ENCODE measurements at regions not wholly inside any gene's neighbourhood (a gene's known extent, or its start where the extent isn't known, plus 50 kb on each side); places are given as distances from the start of the nearest gene placed in this dataset.

GRCh38 chr6:159357211-159357915, 188.2 kb downstream of the FNDC1 start:
- TF ChIP-seq, protein P1, sequence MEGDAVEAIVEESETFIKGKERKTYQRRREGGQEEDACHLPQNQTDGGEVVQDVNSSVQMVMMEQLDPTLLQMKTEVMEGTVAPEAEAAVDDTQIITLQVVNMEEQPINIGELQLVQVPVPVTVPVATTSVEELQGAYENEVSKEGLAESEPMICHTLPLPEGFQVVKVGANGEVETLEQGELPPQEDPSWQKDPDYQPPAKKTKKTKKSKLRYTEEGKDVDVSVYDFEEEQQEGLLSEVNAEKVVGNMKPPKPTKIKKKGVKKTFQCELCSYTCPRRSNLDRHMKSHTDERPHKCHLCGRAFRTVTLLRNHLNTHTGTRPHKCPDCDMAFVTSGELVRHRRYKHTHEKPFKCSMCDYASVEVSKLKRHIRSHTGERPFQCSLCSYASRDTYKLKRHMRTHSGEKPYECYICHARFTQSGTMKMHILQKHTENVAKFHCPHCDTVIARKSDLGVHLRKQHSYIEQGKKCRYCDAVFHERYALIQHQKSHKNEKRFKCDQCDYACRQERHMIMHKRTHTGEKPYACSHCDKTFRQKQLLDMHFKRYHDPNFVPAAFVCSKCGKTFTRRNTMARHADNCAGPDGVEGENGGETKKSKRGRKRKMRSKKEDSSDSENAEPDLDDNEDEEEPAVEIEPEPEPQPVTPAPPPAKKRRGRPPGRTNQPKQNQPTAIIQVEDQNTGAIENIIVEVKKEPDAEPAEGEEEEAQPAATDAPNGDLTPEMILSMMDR (conservative IDR thresholded peaks at IDR 0.05; ENCODE audit: control insufficient read depth, insufficient read depth, low read depth, low read length), result no peak
- no peak for DNase-seq (ENCODE audit: low read depth)
- no peak overlapping the region for H3K4me3 ChIP-seq (ENCODE audit: control insufficient read depth, low read depth, low read length)

- H3K4me3 ChIP-seq (ENCODE audit: control insufficient read depth, low read depth, low read length), result no peak overlapping the region
- DNase-seq (ENCODE audit: low read depth), result no peak
- TF ChIP-seq, protein P1 (conservative IDR thresholded peaks at IDR 0.05; ENCODE audit: control insufficient read depth, insufficient read depth, low read depth, low read length), result no peak
These were observed 184.0 kb downstream of the FNDC1 start for GRCh38 chr6:159353193-159353592.

DNA sequence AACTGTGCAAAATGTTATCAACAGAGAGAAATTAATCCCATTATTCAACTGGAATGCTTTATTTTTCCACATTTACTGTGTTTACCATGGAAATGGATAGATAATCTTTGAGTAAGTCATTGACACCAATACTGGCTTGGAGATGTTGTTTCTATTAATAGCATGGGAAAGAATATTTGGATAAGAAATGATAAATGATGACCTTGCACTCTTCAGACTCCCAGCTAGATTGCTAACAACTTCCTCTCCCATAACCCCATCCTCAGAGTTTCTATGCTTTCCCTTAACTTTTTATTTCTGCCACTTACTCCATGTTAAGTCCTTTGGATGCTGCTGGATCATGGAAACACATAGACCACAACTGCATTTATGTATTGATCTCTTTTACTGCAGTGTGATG, 182.5 kb downstream of the FNDC1 start:
- TF ChIP-seq, protein P1 (conservative IDR thresholded peaks at IDR 0.05; ENCODE audit: control insufficient read depth, insufficient read depth, low read depth, low read length), result no peak
- DNase-seq (ENCODE audit: low read depth), result no peak
- H3K4me3 ChIP-seq (ENCODE audit: control insufficient read depth, low read depth, low read length), result no peak overlapping the region

- no peak overlapping the region for H3K4me3 ChIP-seq (ENCODE audit: control insufficient read depth, low read depth, low read length)
These were observed 180.7 kb downstream of the FNDC1 start for GRCh38 chr6:159349915-159350314.

GRCh38 chr6:159343709-159344108, 174.5 kb downstream of the FNDC1 start:
- no peak for DNase-seq (ENCODE audit: low read depth)
- H3K4me3 ChIP-seq (ENCODE audit: control insufficient read depth, low read depth, low read length), result no peak overlapping the region
- TF ChIP-seq, protein P1 (conservative IDR thresholded peaks at IDR 0.05; ENCODE audit: control insufficient read depth, insufficient read depth, low read depth, low read length), result no peak

More at GRCh38 chr6:159349915-159350314, 180.7 kb downstream of the FNDC1 start:
- DNase-seq (ENCODE audit: low read depth), result no peak
- TF ChIP-seq, protein P1 (conservative IDR thresholded peaks at IDR 0.05; ENCODE audit: control insufficient read depth, insufficient read depth, low read depth, low read length), result no peak

DNA sequence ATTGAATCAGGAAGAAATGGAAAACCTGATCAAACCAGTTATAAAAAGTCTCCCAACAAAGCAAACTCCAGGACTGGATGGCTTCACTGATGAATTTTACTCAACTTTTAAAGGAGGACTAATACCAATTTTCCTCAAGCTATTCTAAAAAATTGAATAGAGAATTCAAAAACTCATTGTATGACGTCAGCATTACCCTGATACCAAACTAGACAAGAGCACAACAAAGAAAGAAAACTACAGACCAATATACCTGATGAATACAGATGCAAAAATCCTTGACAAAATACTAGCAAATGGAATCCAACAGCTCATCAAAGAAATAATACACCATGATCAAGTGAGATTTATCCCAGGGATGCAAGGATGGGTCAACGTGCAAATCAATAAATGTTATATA, 172.9 kb downstream of the FNDC1 start:
- TF ChIP-seq, protein P1 (conservative IDR thresholded peaks at IDR 0.05; ENCODE audit: control insufficient read depth, insufficient read depth, low read depth, low read length), result no peak
- no peak for DNase-seq (ENCODE audit: low read depth)

More for the DNA sequence above, 172.9 kb downstream of the FNDC1 start:
- H3K4me3 ChIP-seq (ENCODE audit: control insufficient read depth, low read depth, low read length), result no peak overlapping the region

All from fibroblast of mammary gland (primary cell).